Kidney epithelial cell (primary cell): ENCODE measurements at regions not wholly inside any gene's neighbourhood (a gene's known extent, or its start where the extent isn't known, plus 50 kb on each side); places are given as distances from the start of the nearest gene placed in this dataset.
"Not testable (repeated sequence)": the region's sequence is repeated elsewhere in the genome, so short reads cannot be mapped to it uniquely, and the experiment has no call there.

Source experiments
- DNase-seq: peaks from one replicate; pipeline ENCODE4 v3.0.0-alpha.2; 2010; ENCODE audit warnings: low read depth
- H3K27me3 ChIP-seq: 2 replicates; pipeline ENCODE4 v1.6.0; 2011; ENCODE audit warnings: low read length; ENCODE audit not compliant: control insufficient read depth, insufficient read depth
- H3K36me3 ChIP-seq: 2 replicates; pipeline ENCODE4 v1.5.1; 2011; ENCODE audit warnings: low read length; ENCODE audit not compliant: control insufficient read depth, insufficient read depth
- H3K4me3 ChIP-seq: 2 replicates; pipeline ENCODE4 v1.5.1; 2011; ENCODE audit warnings: low read depth, mild to moderate bottlenecking, control low read depth, low read length
- CTCF ChIP-seq: IDR thresholded peaks from 2 replicates; pipeline ENCODE4 v1.5.1; 2011; ENCODE audit warnings: mild to moderate bottlenecking, moderate library complexity, low read length, control low read depth, inconsistent platforms; ENCODE audit not compliant: insufficient read depth, poor library complexity, severe bottlenecking

- no peaks in the 10 kb centered on the region for H3K36me3 ChIP-seq
- no peak for TF ChIP-seq CTCF
These were observed 361.4 kb upstream of the POU5F2 start for GRCh38 chr5:94102849-94103248.

GRCh38 chr5:94097384-94097783, 356.0 kb upstream of the POU5F2 start:
- DNase-seq, H3K4me3 ChIP-seq, H3K36me3 ChIP-seq, H3K27me3 ChIP-seq: not testable (repeated sequence)

More at GRCh38 chr5:94102849-94103248, 361.4 kb upstream of the POU5F2 start:
- Histone ChIP-seq H3K4me3 (no peak overlapping the region), H3K27me3 (no peaks in the 10 kb centered on the region)
- DNase-seq = no peak

- Histone ChIP-seq H3K4me3 (no peak overlapping the region), H3K27me3 (no peaks in the 10 kb centered on the region), H3K36me3 (no peaks in the 10 kb centered on the region)
- TF ChIP-seq CTCF = no peak
- DNase-seq = no peak
These were observed 353.5 kb upstream of the POU5F2 start for GRCh38 chr5:94094793-94095441.

GRCh38 chr5:94093300-94093699, 351.9 kb upstream of the POU5F2 start:
- no peak for DNase-seq
- H3K27me3 ChIP-seq = no peaks in the 10 kb centered on the region
- no peak overlapping the region for H3K4me3 ChIP-seq
- TF ChIP-seq CTCF = no peak
- H3K36me3 ChIP-seq = no peaks in the 10 kb centered on the region

- H3K36me3 ChIP-seq, H3K4me3 ChIP-seq, DNase-seq, H3K27me3 ChIP-seq: not testable (repeated sequence)
These were observed 345.2 kb upstream of the POU5F2 start for GRCh38 chr5:94086635-94087034.

- Histone ChIP-seq H3K4me3 (no peak overlapping the region), H3K36me3 (no peaks in the 10 kb centered on the region)
These were observed 344.8 kb upstream of the POU5F2 start for GRCh38 chr5:94086194-94086593.

More at GRCh38 chr5:94086194-94086593, 344.8 kb upstream of the POU5F2 start:
- no peak for DNase-seq
- no peak for TF ChIP-seq CTCF
- no peaks in the 10 kb centered on the region for H3K27me3 ChIP-seq
